IMR-90 (cell line): ENCODE measurements at regions not wholly inside any gene's neighbourhood (a gene's known extent, or its start where the extent isn't known, plus 50 kb on each side); places are given as distances from the start of the nearest gene placed in this dataset.

Source experiments
- ATAC-seq: fragments of 200-7000 bp; cut with Tn5 transposase; 2 replicates; pipeline ENCODE4 v1.9.1; 2020; ENCODE audit warnings: low read depth, mild to moderate bottlenecking, moderate library complexity
- BruUV-seq: library from RNA; stranded (reverse); fragments of 400-500 nt; replicated peaks from 2 replicates; lab custom pipeline; 2021; lab: Mats Ljungman, UMichigan
- CTCF ChIA-PET: fragments of 300-600 bp; formaldehyde crosslinking; extraction: SDS; loops from one replicate; lab custom pipeline; 2021; ENCODE audit warnings: antibody characterized with exemption; lab: Yijun Ruan, JAX
- POLR2A ChIA-PET: fragments of 300-600 bp; sonication (Branson Sonifier 250); formaldehyde crosslinking; loops from one replicate; lab custom pipeline; 2022; ENCODE audit warnings: antibody characterized with exemption; ENCODE audit not compliant: unreplicated experiment; lab: Charles Lee
- DNase-seq: peaks from one replicate; pipeline ENCODE4 v3.0.0; 2013
- H2AFZ ChIP-seq: replicated peaks from 2 replicates; pipeline ENCODE3; 2013; ENCODE audit warnings: low read length, mild to moderate bottlenecking; ENCODE audit not compliant: poor library complexity
- H2AK5ac ChIP-seq: 2 replicates; pipeline ENCODE4 v1.6.1; 2013; ENCODE audit warnings: low read depth, low read length, inconsistent platforms
- H2AK9ac ChIP-seq: replicated peaks from 2 replicates; pipeline ENCODE3; 2013; ENCODE audit warnings: mild to moderate bottlenecking, low read depth, low read length, moderate library complexity; ENCODE audit not compliant: poor library complexity
- H2BK120ac ChIP-seq: 2 replicates; pipeline ENCODE4 v1.6.1; 2013; ENCODE audit warnings: low read depth, low read length, inconsistent platforms
- H2BK15ac ChIP-seq: 3 replicates; pipeline ENCODE4 v1.6.1; 2013; ENCODE audit warnings: low read depth, low read length, inconsistent platforms
- H2BK20ac ChIP-seq: 2 replicates; pipeline ENCODE4 v1.6.1; 2013; ENCODE audit warnings: low read depth, mild to moderate bottlenecking, inconsistent platforms, low read length, moderate library complexity
- H2BK5ac ChIP-seq: 2 replicates; pipeline ENCODE4 v1.6.1; 2013; ENCODE audit warnings: mild to moderate bottlenecking, low read depth, low read length, inconsistent platforms; ENCODE audit not compliant: poor library complexity, severe bottlenecking
- H3K14ac ChIP-seq: replicated peaks from 2 replicates; pipeline ENCODE4 v1.6.1; 2013; ENCODE audit warnings: low read depth, low read length, inconsistent platforms
- H3K18ac ChIP-seq: 2 replicates; pipeline ENCODE4 v1.6.1; 2013; ENCODE audit warnings: low read depth, low read length, control low read depth
- H3K23ac ChIP-seq: 2 replicates; pipeline ENCODE4 v1.6.1; 2013; ENCODE audit warnings: low read depth, low read length, inconsistent platforms
- H3K27ac ChIP-seq: 2 replicates; pipeline ENCODE4 v1.5.1; 2013; ENCODE audit warnings: mild to moderate bottlenecking, control low read depth, low read length; ENCODE audit not compliant: insufficient read depth
- H3K27me3 ChIP-seq: 2 replicates; pipeline ENCODE4 v1.6.1; 2013; ENCODE audit warnings: low read length; ENCODE audit not compliant: control insufficient read depth, insufficient read depth
- H3K36me3 ChIP-seq: 2 replicates; pipeline ENCODE4 v1.6.1; 2013; ENCODE audit warnings: low read length, mixed read lengths; ENCODE audit not compliant: control insufficient read depth, insufficient read depth
- H3K4ac ChIP-seq: 2 replicates; pipeline ENCODE4 v1.6.1; 2013; ENCODE audit warnings: low read depth, low read length, inconsistent platforms
- H3K4me1 ChIP-seq: 2 replicates; pipeline ENCODE4 v1.6.1; 2013; ENCODE audit warnings: low read length, mixed read lengths; ENCODE audit not compliant: control insufficient read depth, insufficient read depth
- H3K4me2 ChIP-seq: 2 replicates; pipeline ENCODE4 v1.6.1; 2013; ENCODE audit warnings: low read depth, mild to moderate bottlenecking, control low read depth, low read length, moderate library complexity
- H3K4me3 ChIP-seq: 2 replicates; pipeline ENCODE4 v1.5.1; 2013; ENCODE audit warnings: low read depth, mild to moderate bottlenecking, control low read depth, low read length, moderate library complexity; ENCODE audit not compliant: insufficient read depth
- H3K56ac ChIP-seq: 2 replicates; pipeline ENCODE4 v1.6.1; 2013; ENCODE audit warnings: low read length, inconsistent platforms; ENCODE audit not compliant: insufficient read depth; ENCODE audit errors: extremely low read depth
- H3K79me1 ChIP-seq, 2 experiments: 2 replicates each; pipeline ENCODE4 v1.6.1; 2013; ENCODE audit warnings: low read length in 2 of 2, inconsistent platforms in 1 of 2, low read depth in 1 of 2
- H3K9ac ChIP-seq: 2 replicates; pipeline ENCODE4 v1.6.1; 2013; ENCODE audit warnings: low read depth, low read length, control low read depth
- H3K9me1 ChIP-seq: 2 replicates; pipeline ENCODE4 v1.6.1; 2013; ENCODE audit warnings: low read length, inconsistent platforms; ENCODE audit not compliant: insufficient read depth
- H3K9me3 ChIP-seq: 2 replicates; pipeline ENCODE4 v1.6.1; 2013; ENCODE audit warnings: low read length; ENCODE audit not compliant: control insufficient read depth, insufficient read depth
- H4K20me1 ChIP-seq: 2 replicates; pipeline ENCODE4 v1.6.1; 2013; ENCODE audit warnings: low read length, inconsistent platforms; ENCODE audit not compliant: insufficient read depth
- H4K5ac ChIP-seq: 2 replicates; pipeline ENCODE4 v1.6.1; 2013; ENCODE audit warnings: mild to moderate bottlenecking, low read depth, low read length, control low read depth
- H4K8ac ChIP-seq, 2 experiments: 2 replicates each; pipeline ENCODE4 v1.6.1; 2013; ENCODE audit warnings: low read depth in 2 of 2, low read length in 2 of 2, control low read depth in 1 of 2, inconsistent platforms in 1 of 2
- H4K91ac ChIP-seq: 2 replicates; pipeline ENCODE4 v1.6.1; 2013; ENCODE audit warnings: low read depth, low read length, inconsistent platforms; ENCODE audit not compliant: insufficient read depth
- BHLHE40 ChIP-seq: fragments of 150-350 bp; IDR thresholded peaks from 2 replicates; pipeline ENCODE4 v1.6.1; 2016; ENCODE audit warnings: mild to moderate bottlenecking, low read depth, low read length
- CEBPB ChIP-seq: IDR thresholded peaks from 2 replicates; pipeline ENCODE4 v1.6.1; 2012; ENCODE audit warnings: low read depth, low read length, improper control_type of control experiment
- CHD1 ChIP-seq: IDR thresholded peaks from 2 replicates; pipeline ENCODE4 v1.6.1; 2012; ENCODE audit warnings: low read depth, low read length, improper control_type of control experiment
- FOS ChIP-seq: fragments of 150-350 bp; IDR thresholded peaks from 2 replicates; pipeline ENCODE4 v1.6.1; 2016; ENCODE audit warnings: low read depth, low read length
- MAFK ChIP-seq: IDR thresholded peaks from 2 replicates; pipeline ENCODE4 v1.6.1; 2012; ENCODE audit warnings: low read depth, low read length, improper control_type of control experiment
- MAZ ChIP-seq: IDR thresholded peaks from 2 replicates; pipeline ENCODE4 v1.6.1; 2012; ENCODE audit warnings: low read depth, mild to moderate bottlenecking, low read length, improper control_type of control experiment, moderate library complexity, borderline replicate concordance
- MXI1 ChIP-seq: IDR thresholded peaks from 2 replicates; pipeline ENCODE4 v1.6.1; 2012; ENCODE audit warnings: low read depth, mild to moderate bottlenecking, low read length, moderate library complexity, borderline replicate concordance
- NFE2L2 ChIP-seq: fragments of 150-350 bp; IDR thresholded peaks from 2 replicates; pipeline ENCODE4 v1.6.1; 2016; ENCODE audit warnings: low read depth, mild to moderate bottlenecking, low read length
- POLR2A ChIP-seq: IDR thresholded peaks from 2 replicates; pipeline ENCODE4 v1.6.1; 2012; ENCODE audit warnings: mild to moderate bottlenecking, low read depth, low read length
- RAD21 ChIP-seq: IDR thresholded peaks from 2 replicates; pipeline ENCODE4 v1.6.1; 2012; ENCODE audit warnings: low read length, improper control_type of control experiment
- RCOR1 ChIP-seq: IDR thresholded peaks from 2 replicates; pipeline ENCODE4 v1.6.1; 2012; ENCODE audit warnings: mild to moderate bottlenecking, low read length, improper control_type of control experiment; ENCODE audit not compliant: insufficient replicate concordance
- SMC3 ChIP-seq: fragments of 150-350 bp; IDR thresholded peaks from 2 replicates; pipeline ENCODE4 v1.6.1; 2016; ENCODE audit warnings: low read depth, mild to moderate bottlenecking, antibody characterized with exemption, low read length, moderate library complexity
- WGBS, 2 experiments: methylation state at CpG; one replicate each; pipeline versions ENCODE4 v1.1.5 to v1.1.7; 2013; ENCODE audit warnings: missing lambda C conversion rate in 2 of 2; ENCODE audit not compliant: insufficient read length in 1 of 2; ENCODE audit errors: extremely low coverage in 2 of 2; 5-methylcytosine and 5-hydroxymethylcytosine counted together
- dilution Hi-C: fragments of 300-500 bp; cut with HindIII; formaldehyde crosslinking; loops from one replicate; pipeline ENCODE4 v1.14.3; 2018; ENCODE audit warnings: low sequenced_read_pairs; ENCODE audit not compliant: unreplicated experiment
- in situ Hi-C: fragments of 300-500 bp; cut with MboI; formaldehyde crosslinking; loops from 3 replicates; pipeline ENCODE4 v1.14.3; 2019; ENCODE audit warnings: low sequenced_read_pairs, inconsistent platforms, mixed read lengths
- intact Hi-C: fragments of 100-400 bp; cut with micrococcal nuclease; formaldehyde crosslinking; loops from 2 replicates; pipeline ENCODE4 v1.10.0; 2022
- TF ChIP-seq, protein P1 (sequence below): fragments of 150-350 bp; IDR thresholded peaks from 2 replicates; pipeline ENCODE4 v1.6.1; 2017; ENCODE audit warnings: mild to moderate bottlenecking, antibody characterized with exemption, low read length, low read depth
- TF ChIP-seq, protein P2 (sequence below): fragments of 150-350 bp; IDR thresholded peaks from 2 replicates; pipeline ENCODE4 v1.6.1; 2016; ENCODE audit warnings: low read depth, mild to moderate bottlenecking, low read length, moderate library complexity, borderline replicate concordance
- TF ChIP-seq, protein P3 (sequence below): conservative IDR thresholded peaks from 2 replicates; pipeline ENCODE4 v1.5.1; 2012; ENCODE audit warnings: mild to moderate bottlenecking, low read depth, low read length, improper control_type of control experiment

DNA sequence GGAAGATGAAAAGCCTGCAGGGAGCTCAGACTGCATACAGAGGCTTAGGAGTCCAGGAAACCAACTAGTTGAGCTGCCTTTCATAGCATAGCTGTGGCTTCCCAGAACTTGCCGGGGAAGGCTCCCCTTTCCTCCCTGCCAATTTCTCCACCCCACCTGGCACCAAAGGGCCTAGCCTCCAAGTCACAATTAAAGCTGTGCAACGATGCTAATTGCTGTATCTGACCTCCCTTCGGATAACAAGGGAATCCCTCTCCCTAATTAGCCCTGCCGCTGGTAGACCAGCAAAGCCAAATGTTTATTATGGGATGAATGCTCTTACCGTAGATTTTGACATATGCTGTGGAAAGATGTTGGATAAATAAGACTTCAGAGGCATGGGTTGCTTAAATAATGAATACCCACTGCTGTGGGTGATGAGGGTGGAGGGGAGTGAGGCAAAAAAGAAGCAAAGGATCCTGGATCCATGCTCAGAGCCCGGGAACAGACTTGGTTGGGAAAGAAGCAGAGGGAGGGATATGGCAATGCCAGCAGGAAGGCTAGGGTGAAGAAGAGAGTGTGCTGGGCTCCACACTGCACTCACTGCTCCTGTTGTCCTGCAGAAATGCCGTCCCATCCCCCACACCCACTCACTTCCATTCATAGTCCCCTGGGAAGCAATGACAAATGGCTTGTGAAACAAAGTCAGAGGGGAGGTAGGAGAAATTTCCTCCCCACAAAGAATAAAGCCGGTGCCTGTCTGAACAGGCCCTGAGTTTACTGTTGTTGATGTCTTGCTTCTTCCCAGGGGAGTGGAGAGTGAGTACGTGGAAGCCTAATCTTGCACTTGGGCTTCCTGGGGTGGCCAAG is 608.1 kb upstream of the CADM1 start:
- CTCF ChIA-PET: no interaction called here
- dilution Hi-C loops (no loop called here), in situ Hi-C loops (no loop called here), intact Hi-C loops (no loop called here)
- H3K4me3 ChIP-seq: no peak overlapping the region
- no peak overlapping the region for H3K4me2 ChIP-seq
- no CpG with 5 or more reads among the region's 9 CpGs for WGBS, 2 experiments
- POLR2A ChIA-PET: no interaction called here
- no peaks in the 10 kb centered on the region for H4K20me1 ChIP-seq
- no peak overlapping the region; the same call in 1 of the 2 replicates for H3K56ac ChIP-seq
- no peak overlapping the region for H2AK5ac ChIP-seq
- no peaks in the 10 kb centered on the region for H3K4me1 ChIP-seq
- H4K8ac ChIP-seq: no peak overlapping the region
- no peak overlapping the region for H2BK15ac ChIP-seq
- no peak overlapping the region for H3K9ac ChIP-seq
- no peaks in the 10 kb centered on the region for H3K79me1 ChIP-seq
- no peak overlapping the region for H2BK20ac ChIP-seq
- H4K91ac ChIP-seq: no peak overlapping the region
- H3K14ac ChIP-seq: no peak overlapping the region
- no peak overlapping the region for H2BK120ac ChIP-seq
- DNase-seq: no peak
- H2BK5ac ChIP-seq: no peak overlapping the region
- BruUV-seq: no TSS peak
- no peak for TF ChIP-seq FOS
- no peak for TF ChIP-seq NFE2L2
- no peak for TF ChIP-seq SMC3
- TF ChIP-seq RCOR1: no peak
- no peak for TF ChIP-seq MAFK
- TF ChIP-seq BHLHE40: no peak
- TF ChIP-seq, protein P1, sequence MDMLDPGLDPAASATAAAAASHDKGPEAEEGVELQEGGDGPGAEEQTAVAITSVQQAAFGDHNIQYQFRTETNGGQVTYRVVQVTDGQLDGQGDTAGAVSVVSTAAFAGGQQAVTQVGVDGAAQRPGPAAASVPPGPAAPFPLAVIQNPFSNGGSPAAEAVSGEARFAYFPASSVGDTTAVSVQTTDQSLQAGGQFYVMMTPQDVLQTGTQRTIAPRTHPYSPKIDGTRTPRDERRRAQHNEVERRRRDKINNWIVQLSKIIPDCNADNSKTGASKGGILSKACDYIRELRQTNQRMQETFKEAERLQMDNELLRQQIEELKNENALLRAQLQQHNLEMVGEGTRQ: no peak
- TF ChIP-seq POLR2A: no peak
- TF ChIP-seq, protein P2, sequence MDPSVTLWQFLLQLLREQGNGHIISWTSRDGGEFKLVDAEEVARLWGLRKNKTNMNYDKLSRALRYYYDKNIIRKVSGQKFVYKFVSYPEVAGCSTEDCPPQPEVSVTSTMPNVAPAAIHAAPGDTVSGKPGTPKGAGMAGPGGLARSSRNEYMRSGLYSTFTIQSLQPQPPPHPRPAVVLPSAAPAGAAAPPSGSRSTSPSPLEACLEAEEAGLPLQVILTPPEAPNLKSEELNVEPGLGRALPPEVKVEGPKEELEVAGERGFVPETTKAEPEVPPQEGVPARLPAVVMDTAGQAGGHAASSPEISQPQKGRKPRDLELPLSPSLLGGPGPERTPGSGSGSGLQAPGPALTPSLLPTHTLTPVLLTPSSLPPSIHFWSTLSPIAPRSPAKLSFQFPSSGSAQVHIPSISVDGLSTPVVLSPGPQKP: no peak
- TF ChIP-seq CEBPB: no peak
- no peak for TF ChIP-seq CHD1
- no peak for TF ChIP-seq MAZ
- no peak for TF ChIP-seq MXI1
- TF ChIP-seq RAD21: no peak
- TF ChIP-seq, protein P3, sequence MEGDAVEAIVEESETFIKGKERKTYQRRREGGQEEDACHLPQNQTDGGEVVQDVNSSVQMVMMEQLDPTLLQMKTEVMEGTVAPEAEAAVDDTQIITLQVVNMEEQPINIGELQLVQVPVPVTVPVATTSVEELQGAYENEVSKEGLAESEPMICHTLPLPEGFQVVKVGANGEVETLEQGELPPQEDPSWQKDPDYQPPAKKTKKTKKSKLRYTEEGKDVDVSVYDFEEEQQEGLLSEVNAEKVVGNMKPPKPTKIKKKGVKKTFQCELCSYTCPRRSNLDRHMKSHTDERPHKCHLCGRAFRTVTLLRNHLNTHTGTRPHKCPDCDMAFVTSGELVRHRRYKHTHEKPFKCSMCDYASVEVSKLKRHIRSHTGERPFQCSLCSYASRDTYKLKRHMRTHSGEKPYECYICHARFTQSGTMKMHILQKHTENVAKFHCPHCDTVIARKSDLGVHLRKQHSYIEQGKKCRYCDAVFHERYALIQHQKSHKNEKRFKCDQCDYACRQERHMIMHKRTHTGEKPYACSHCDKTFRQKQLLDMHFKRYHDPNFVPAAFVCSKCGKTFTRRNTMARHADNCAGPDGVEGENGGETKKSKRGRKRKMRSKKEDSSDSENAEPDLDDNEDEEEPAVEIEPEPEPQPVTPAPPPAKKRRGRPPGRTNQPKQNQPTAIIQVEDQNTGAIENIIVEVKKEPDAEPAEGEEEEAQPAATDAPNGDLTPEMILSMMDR: no peak
- H3K9me3 ChIP-seq: peaks cover 2% of the 10 kb centered on the region; the same call in 1 of the 2 replicates
- H3K4ac ChIP-seq: no peak overlapping the region
- H3K27ac ChIP-seq: no peak overlapping the region
- no peaks in the 10 kb centered on the region for H3K27me3 ChIP-seq
- no peak overlapping the region for H2AK9ac ChIP-seq
- H3K23ac ChIP-seq: no peak overlapping the region
- H3K36me3 ChIP-seq: no peaks in the 10 kb centered on the region
- no peak overlapping the region for H4K5ac ChIP-seq
- ATAC-seq: no peak
- no peak overlapping the region for H3K18ac ChIP-seq
- no peaks in the 10 kb centered on the region for H3K9me1 ChIP-seq
- H2AFZ ChIP-seq: no peak overlapping the region
